NCI-H128 (cell line): ENCODE measurements at regions not wholly inside any gene's neighbourhood (a gene's known extent, or its start where the extent isn't known, plus 50 kb on each side); places are given as distances from the start of the nearest gene placed in this dataset.
"Not testable (repeated sequence)": the region's sequence is repeated elsewhere in the genome, so short reads cannot be mapped to it uniquely, and the experiment has no call there.

Experiments
- DNase-seq: peaks from one replicate; lab custom pipeline; 2025; ENCODE audit not compliant: unreplicated experiment; lab: John Stamatoyannopoulos, UW

- DNase-seq: no peak
Observed at GRCh38 chr1:178020968-178021640, 51.2 kb upstream of the SEC16B start.

- no peak for DNase-seq
Observed at GRCh38 chr1:178021950-178022349, 52.1 kb upstream of the SEC16B start.

- DNase-seq: no peak
Observed at GRCh38 chr1:178023181-178023618, 53.3 kb upstream of the SEC16B start.

GRCh38 chr1:178024504-178024903 lies 54.6 kb upstream of the SEC16B start:
- no peak for DNase-seq

GRCh38 chr1:178025613-178026356 lies 55.9 kb upstream of the SEC16B start:
- DNase-seq: no peak

- DNase-seq: no peak
Observed at GRCh38 chr1:178028841-178029481, 59.1 kb upstream of the SEC16B start.

GRCh38 chr1:178030467-178030866 lies 60.6 kb upstream of the SEC16B start:
- DNase-seq: no peak

GRCh38 chr1:178031856-178032320 lies 62.0 kb upstream of the RASAL2 start:
- DNase-seq: peak; percentile 43

GRCh38 chr1:178033019-178033418 lies 60.9 kb upstream of the RASAL2 start:
- no peak for DNase-seq

- DNase-seq: no peak
Observed at GRCh38 chr1:178034676-178035075, 59.2 kb upstream of the RASAL2 start.

GRCh38 chr1:178036090-178036489 lies 57.8 kb upstream of the RASAL2 start:
- DNase-seq: no peak

- DNase-seq: no peak
Observed at GRCh38 chr1:178037510-178038253, 56.2 kb upstream of the RASAL2 start.

GRCh38 chr1:178038372-178038771 lies 55.5 kb upstream of the RASAL2 start:
- DNase-seq: no peak

- no peak for DNase-seq
Observed at GRCh38 chr1:178039891-178040290, 54.0 kb upstream of the RASAL2 start.

- DNase-seq: not testable (repeated sequence)
Observed at GRCh38 chr1:178043940-178044339, 50.0 kb upstream of the RASAL2 start.
